ENCODE measurements at regions not wholly inside any gene's neighbourhood (a gene's known extent, or its start where the extent isn't known, plus 50 kb on each side); places are given as distances from the start of the nearest gene placed in this dataset.
A peak's percentile ranks its signal among the peaks of the same experiment; 100 is the strongest.
"Not testable (repeated sequence)": the region's sequence is repeated elsewhere in the genome, so short reads cannot be mapped to it uniquely, and the experiment has no call there.

DNA sequence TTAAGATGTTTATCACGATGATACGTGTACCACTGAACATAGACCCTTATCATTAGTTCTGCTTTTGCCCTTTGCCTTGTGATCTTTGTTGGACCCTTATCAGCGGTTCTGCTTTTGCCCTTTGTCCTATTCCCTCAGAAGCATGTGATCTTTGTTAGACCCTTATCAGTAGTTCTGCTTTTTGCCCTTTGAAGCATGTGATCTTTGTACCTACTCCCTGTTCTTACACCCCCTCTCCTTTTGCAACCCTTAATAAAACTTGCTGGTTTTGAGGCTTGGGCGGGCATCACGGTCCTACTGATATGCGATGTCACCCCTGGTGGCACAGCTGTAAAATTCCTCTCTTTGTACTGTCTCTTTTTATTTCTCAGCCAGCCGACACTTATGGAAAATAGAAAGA lies 117.0 kb downstream of the SDHAF3 start:
- not testable (repeated sequence) for H3K27me3 ChIP-seq (ENCODE audit: insufficient read depth, low read length); H3K36me3 ChIP-seq (ENCODE audit: insufficient read depth, low read length); H3K79me2 ChIP-seq (ENCODE audit: control insufficient read depth, insufficient read depth, low read length, unreplicated experiment); H2AFZ ChIP-seq (ENCODE audit: low read length, unreplicated experiment); H3K4me1 ChIP-seq (ENCODE audit: control insufficient read depth, insufficient read depth, low read length, unreplicated experiment); H3K27ac ChIP-seq (ENCODE audit: low read depth, low read length); H3K4me3 ChIP-seq (ENCODE audit: low read depth, low read length)

DNA sequence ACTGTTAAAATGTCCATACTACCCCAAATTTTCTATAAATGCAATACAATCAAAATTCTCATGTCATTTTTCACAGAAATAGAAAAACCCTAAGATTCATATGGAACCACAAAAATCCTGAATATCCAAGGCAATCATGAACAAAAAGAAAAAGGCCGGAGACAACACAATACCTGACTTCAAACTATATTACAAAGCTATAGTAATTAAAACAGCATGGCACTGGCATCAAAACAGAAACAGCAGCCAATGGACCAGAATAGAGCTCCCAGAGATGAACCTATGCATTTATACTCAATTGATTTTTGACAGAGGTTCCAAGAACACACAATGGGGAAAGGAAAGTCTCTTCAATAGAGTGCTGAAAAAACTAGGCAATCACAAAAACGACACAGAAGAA lies 128.8 kb downstream of the SDHAF3 start:
- no peak overlapping the region for H2AFZ ChIP-seq (ENCODE audit: low read length, unreplicated experiment)
- no peak overlapping the region for H3K4me3 ChIP-seq (ENCODE audit: low read depth, low read length)
- no peaks in the 10 kb centered on the region for H3K27me3 ChIP-seq (ENCODE audit: insufficient read depth, low read length)
- H3K27ac ChIP-seq (ENCODE audit: low read depth, low read length) = no peak overlapping the region
- no peaks in the 10 kb centered on the region for H3K4me1 ChIP-seq (ENCODE audit: control insufficient read depth, insufficient read depth, low read length, unreplicated experiment)
- H3K36me3 ChIP-seq (ENCODE audit: insufficient read depth, low read length) = no peaks in the 10 kb centered on the region
- no peaks in the 10 kb centered on the region for H3K79me2 ChIP-seq (ENCODE audit: control insufficient read depth, insufficient read depth, low read length, unreplicated experiment)

DNA sequence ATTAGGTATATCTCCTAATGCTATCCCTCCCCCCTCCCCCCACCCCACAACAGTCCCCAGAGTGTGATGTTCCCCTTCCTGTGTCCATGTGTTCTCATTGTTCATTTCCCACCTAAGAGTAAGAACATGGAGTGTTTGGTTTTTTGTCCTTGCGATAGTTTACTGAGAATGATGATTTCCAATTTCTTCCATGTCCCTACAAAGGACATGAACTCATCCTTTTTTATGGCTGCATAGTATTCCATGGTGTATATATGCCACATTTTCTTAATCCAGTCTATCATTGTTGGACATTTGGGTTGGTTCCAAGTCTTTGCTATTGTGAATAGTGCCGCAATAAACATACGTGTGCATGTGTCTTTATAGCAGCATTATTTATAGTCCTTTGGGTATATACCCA lies 140.7 kb downstream of the SDHAF3 start:
- H3K27ac ChIP-seq (ENCODE audit: low read depth, low read length); H3K79me2 ChIP-seq (ENCODE audit: control insufficient read depth, insufficient read depth, low read length, unreplicated experiment); H3K27me3 ChIP-seq (ENCODE audit: insufficient read depth, low read length); H3K36me3 ChIP-seq (ENCODE audit: insufficient read depth, low read length); H3K4me1 ChIP-seq (ENCODE audit: control insufficient read depth, insufficient read depth, low read length, unreplicated experiment); H2AFZ ChIP-seq (ENCODE audit: low read length, unreplicated experiment); H3K4me3 ChIP-seq (ENCODE audit: low read depth, low read length): not testable (repeated sequence)

- no peaks in the 10 kb centered on the region for H3K27me3 ChIP-seq (ENCODE audit: insufficient read depth, low read length)
- H2AFZ ChIP-seq (ENCODE audit: low read length, unreplicated experiment) = peak overlapping the region; percentile 74
- 0 out of 2 replicates have a peak, but pooled peaks cover 4% of the 10 kb centered on the region for H3K36me3 ChIP-seq (ENCODE audit: insufficient read depth, low read length)
- peak overlapping the region; percentile 53; the same call in 1 of the 2 replicates for H3K4me3 ChIP-seq (ENCODE audit: low read depth, low read length)
- peaks cover 20% of the 10 kb centered on the region for H3K4me1 ChIP-seq (ENCODE audit: control insufficient read depth, insufficient read depth, low read length, unreplicated experiment)
- peak overlapping the region; percentile 100 for H3K27ac ChIP-seq (ENCODE audit: low read depth, low read length)
- no peaks in the 10 kb centered on the region for H3K79me2 ChIP-seq (ENCODE audit: control insufficient read depth, insufficient read depth, low read length, unreplicated experiment)
Observed at GRCh38 chr7:97269741-97270140, 152.2 kb downstream of the SDHAF3 start.

DNA sequence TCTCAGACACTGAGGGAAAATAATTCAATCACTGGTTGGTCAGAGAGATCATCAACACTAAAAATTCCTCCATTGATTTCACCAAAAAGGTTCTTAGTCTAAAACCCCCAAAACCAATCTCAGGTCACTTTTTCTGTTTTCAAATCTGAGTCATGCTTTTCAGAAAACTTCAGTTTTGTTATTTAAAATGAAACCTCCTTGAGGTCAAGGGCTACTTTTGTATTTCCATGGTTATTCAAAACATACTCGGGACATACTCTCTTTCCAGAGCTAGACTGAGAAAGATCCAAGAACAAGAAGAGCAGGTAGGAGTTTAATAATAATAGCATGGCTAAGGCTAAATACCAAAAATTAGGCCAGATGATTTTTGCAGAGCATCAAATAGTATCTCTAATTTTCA lies 152.8 kb downstream of the SDHAF3 start:
- peak overlapping the region; percentile 53; the same call in 1 of the 2 replicates for H3K4me3 ChIP-seq (ENCODE audit: low read depth, low read length)
- H3K36me3 ChIP-seq (ENCODE audit: insufficient read depth, low read length) = 0 out of 2 replicates have a peak, but pooled peaks cover 4% of the 10 kb centered on the region
- peak overlapping the region; percentile 100 for H3K27ac ChIP-seq (ENCODE audit: low read depth, low read length)
- no peaks in the 10 kb centered on the region for H3K79me2 ChIP-seq (ENCODE audit: control insufficient read depth, insufficient read depth, low read length, unreplicated experiment)
- H3K4me1 ChIP-seq (ENCODE audit: control insufficient read depth, insufficient read depth, low read length, unreplicated experiment) = peaks cover 20% of the 10 kb centered on the region
- peak overlapping the region; percentile 74 for H2AFZ ChIP-seq (ENCODE audit: low read length, unreplicated experiment)
- H3K27me3 ChIP-seq (ENCODE audit: insufficient read depth, low read length) = no peaks in the 10 kb centered on the region

DNA sequence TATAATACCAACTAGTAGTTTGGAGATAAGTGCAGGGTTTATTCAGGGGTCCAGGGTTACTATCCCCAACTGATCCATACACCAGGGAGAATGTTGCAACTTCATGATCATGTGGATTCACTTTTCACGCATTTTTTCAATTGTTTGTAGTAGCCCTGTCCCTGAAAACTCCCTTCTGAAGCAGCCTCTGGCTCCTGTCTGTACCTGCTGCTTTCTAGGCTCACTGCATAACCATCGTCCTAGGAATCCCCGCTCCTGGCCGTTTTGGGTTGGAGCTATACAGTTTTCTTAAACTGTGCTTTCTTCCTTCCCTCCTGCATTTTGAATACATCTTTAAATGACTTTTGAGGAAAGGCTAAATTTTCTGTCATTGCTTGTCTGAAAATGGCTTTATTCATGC lies 154.1 kb downstream of the SDHAF3 start:
- Histone ChIP-seq H3K27me3 (ENCODE audit: insufficient read depth, low read length) (no peaks in the 10 kb centered on the region), H3K4me3 (ENCODE audit: low read depth, low read length) (no peak overlapping the region), H3K36me3 (ENCODE audit: insufficient read depth, low read length) (0 out of 2 replicates have a peak, but pooled peaks cover 4% of the 10 kb centered on the region), H2AFZ (ENCODE audit: low read length, unreplicated experiment) (no peak overlapping the region), H3K4me1 (ENCODE audit: control insufficient read depth, insufficient read depth, low read length, unreplicated experiment) (peaks cover 20% of the 10 kb centered on the region), H3K79me2 (ENCODE audit: control insufficient read depth, insufficient read depth, low read length, unreplicated experiment) (no peaks in the 10 kb centered on the region), H3K27ac (ENCODE audit: low read depth, low read length) (peak overlapping the region; percentile 100; the same call in 1 of the 2 replicates)

- Histone ChIP-seq H3K4me3 (ENCODE audit: low read depth, low read length) (no peak overlapping the region), H3K4me1 (ENCODE audit: control insufficient read depth, insufficient read depth, low read length, unreplicated experiment) (peaks cover 20% of the 10 kb centered on the region), H2AFZ (ENCODE audit: low read length, unreplicated experiment) (no peak overlapping the region)
Observed at GRCh38 chr7:97272237-97272975, 154.9 kb downstream of the SDHAF3 start.

GRCh38 chr7:97275475-97275874 lies 158.0 kb downstream of the SDHAF3 start:
- no peak overlapping the region for H2AFZ ChIP-seq (ENCODE audit: low read length, unreplicated experiment)
- 0 out of 2 replicates have a peak, but pooled peaks cover 4% of the 10 kb centered on the region for H3K36me3 ChIP-seq (ENCODE audit: insufficient read depth, low read length)
- peaks cover 4% of the 10 kb centered on the region for H3K4me1 ChIP-seq (ENCODE audit: control insufficient read depth, insufficient read depth, low read length, unreplicated experiment)
- no peaks in the 10 kb centered on the region for H3K27me3 ChIP-seq (ENCODE audit: insufficient read depth, low read length)
- H3K27ac ChIP-seq (ENCODE audit: low read depth, low read length) = no peak overlapping the region
- H3K79me2 ChIP-seq (ENCODE audit: control insufficient read depth, insufficient read depth, low read length, unreplicated experiment) = no peaks in the 10 kb centered on the region
- no peak overlapping the region for H3K4me3 ChIP-seq (ENCODE audit: low read depth, low read length)

More at GRCh38 chr7:97272237-97272975, 154.9 kb downstream of the SDHAF3 start:
- Histone ChIP-seq H3K36me3 (ENCODE audit: insufficient read depth, low read length) (0 out of 2 replicates have a peak, but pooled peaks cover 4% of the 10 kb centered on the region), H3K27ac (ENCODE audit: low read depth, low read length) (no peak overlapping the region), H3K27me3 (ENCODE audit: insufficient read depth, low read length) (no peaks in the 10 kb centered on the region), H3K79me2 (ENCODE audit: control insufficient read depth, insufficient read depth, low read length, unreplicated experiment) (no peaks in the 10 kb centered on the region)

DNA sequence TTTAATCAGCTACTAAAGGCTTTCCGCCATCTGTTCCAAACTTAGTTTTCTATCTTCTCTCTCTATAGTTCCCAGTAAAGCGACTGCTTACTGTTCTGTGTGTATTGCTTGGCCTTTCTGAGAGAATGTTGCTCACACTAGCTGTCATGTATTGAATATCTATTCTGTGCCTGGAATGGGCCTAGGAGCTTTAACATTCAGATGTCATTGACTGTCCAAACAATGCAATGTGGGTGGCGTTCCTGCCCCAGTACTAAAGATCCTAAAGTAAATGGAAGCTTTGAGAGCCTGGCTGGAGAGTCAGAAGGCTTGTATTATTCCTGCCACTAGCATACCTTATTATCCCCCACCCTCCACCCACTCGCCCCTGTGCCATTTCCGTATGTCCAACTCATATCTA lies 163.5 kb downstream of the SDHAF3 start:
- Histone ChIP-seq H3K79me2 (ENCODE audit: control insufficient read depth, insufficient read depth, low read length, unreplicated experiment) (no peaks in the 10 kb centered on the region), H3K27me3 (ENCODE audit: insufficient read depth, low read length) (no peaks in the 10 kb centered on the region), H3K27ac (ENCODE audit: low read depth, low read length) (no peak overlapping the region), H2AFZ (ENCODE audit: low read length, unreplicated experiment) (no peak overlapping the region), H3K36me3 (ENCODE audit: insufficient read depth, low read length) (no peaks in the 10 kb centered on the region), H3K4me3 (ENCODE audit: low read depth, low read length) (no peak overlapping the region), H3K4me1 (ENCODE audit: control insufficient read depth, insufficient read depth, low read length, unreplicated experiment) (no peaks in the 10 kb centered on the region)

GRCh38 chr7:97285348-97285747 lies 167.8 kb downstream of the SDHAF3 start:
- Histone ChIP-seq H3K4me3 (ENCODE audit: low read depth, low read length) (no peak overlapping the region), H3K27ac (ENCODE audit: low read depth, low read length) (no peak overlapping the region), H3K36me3 (ENCODE audit: insufficient read depth, low read length) (no peaks in the 10 kb centered on the region), H2AFZ (ENCODE audit: low read length, unreplicated experiment) (no peak overlapping the region), H3K4me1 (ENCODE audit: control insufficient read depth, insufficient read depth, low read length, unreplicated experiment) (no peaks in the 10 kb centered on the region), H3K27me3 (ENCODE audit: insufficient read depth, low read length) (no peaks in the 10 kb centered on the region), H3K79me2 (ENCODE audit: control insufficient read depth, insufficient read depth, low read length, unreplicated experiment) (no peaks in the 10 kb centered on the region)

DNA sequence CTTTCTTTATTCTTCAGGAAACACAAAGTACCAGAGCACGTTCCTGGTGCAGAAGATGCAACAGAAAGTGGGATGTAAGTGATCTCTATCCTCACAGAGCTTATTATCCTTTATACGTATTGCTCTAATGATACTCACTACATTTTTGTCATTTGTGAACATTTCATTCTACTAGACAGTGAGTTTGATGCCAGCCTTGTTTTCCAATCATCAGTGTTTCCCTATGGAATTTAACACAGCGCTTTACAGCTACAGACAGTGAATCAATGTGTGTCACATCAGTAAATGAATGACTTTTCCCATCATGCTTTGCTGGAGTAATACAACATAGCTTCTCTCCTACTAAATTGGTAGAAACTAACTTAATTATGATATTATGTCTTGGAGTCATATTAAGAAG lies 175.5 kb downstream of the SDHAF3 start:
- Histone ChIP-seq H3K27me3 (ENCODE audit: insufficient read depth, low read length) (no peaks in the 10 kb centered on the region), H2AFZ (ENCODE audit: low read length, unreplicated experiment) (no peak overlapping the region), H3K4me3 (ENCODE audit: low read depth, low read length) (no peak overlapping the region), H3K27ac (ENCODE audit: low read depth, low read length) (no peak overlapping the region), H3K36me3 (ENCODE audit: insufficient read depth, low read length) (no peaks in the 10 kb centered on the region), H3K4me1 (ENCODE audit: control insufficient read depth, insufficient read depth, low read length, unreplicated experiment) (peaks cover 3% of the 10 kb centered on the region), H3K79me2 (ENCODE audit: control insufficient read depth, insufficient read depth, low read length, unreplicated experiment) (no peaks in the 10 kb centered on the region)

Data from ACC112 (cell line).